Stimulated activated naive B cell treated with anti-CD40 and anti-IgM and Interleukin-4, amounts not matched to agents 10 μg/mL and 1 μg/mL and 100 μg/mL, for 72 hours (primary cell): ENCODE measurements at regions not wholly inside any gene's neighbourhood (a gene's known extent, or its start where the extent isn't known, plus 50 kb on each side); places are given as distances from the start of the nearest gene placed in this dataset.
"Not testable (repeated sequence)": the region's sequence is repeated elsewhere in the genome, so short reads cannot be mapped to it uniquely, and the experiment has no call there.

Source experiments
- ATAC-seq, 2 donors: fragments of 150-1000 bp; cut with Tn5 transposase; replicated peaks; 2 replicates each; pipeline ENCODE4 v1.10.0; 2021; ENCODE audit warnings: moderate library complexity in 1 of 2
- DNase-seq: peaks from one replicate; pipeline ENCODE4 v3.0.0; 2021
- H3K27ac Mint-ChIP-seq: one replicate; pipeline ENCODE4 v1.8.0; 2022; ENCODE audit warnings: mild to moderate bottlenecking, mixed read lengths
- H3K27me3 Mint-ChIP-seq, 2 donors: one replicate each; pipeline ENCODE4 v1.8.0; 2022; ENCODE audit warnings: mixed read lengths in 2 of 2
- H3K36me3 Mint-ChIP-seq, 2 donors: one replicate each; pipeline ENCODE4 v1.8.0; 2022; ENCODE audit warnings: mixed read lengths in 2 of 2, mild to moderate bottlenecking in 1 of 2
- H3K4me1 Mint-ChIP-seq, 2 donors: one replicate each; pipeline ENCODE4 v1.8.0; 2022; ENCODE audit warnings: mixed read lengths in 2 of 2, mild to moderate bottlenecking in 1 of 2
- H3K4me3 Mint-ChIP-seq, 2 donors: one replicate each; pipeline ENCODE4 v1.8.0; 2022; ENCODE audit warnings: mild to moderate bottlenecking in 2 of 2, mixed read lengths in 2 of 2, moderate library complexity in 1 of 2
- H3K9me3 Mint-ChIP-seq, 2 donors: one replicate each; pipeline ENCODE4 v1.8.0; 2022; ENCODE audit warnings: mixed read lengths in 2 of 2, mild to moderate bottlenecking in 1 of 2

DNA sequence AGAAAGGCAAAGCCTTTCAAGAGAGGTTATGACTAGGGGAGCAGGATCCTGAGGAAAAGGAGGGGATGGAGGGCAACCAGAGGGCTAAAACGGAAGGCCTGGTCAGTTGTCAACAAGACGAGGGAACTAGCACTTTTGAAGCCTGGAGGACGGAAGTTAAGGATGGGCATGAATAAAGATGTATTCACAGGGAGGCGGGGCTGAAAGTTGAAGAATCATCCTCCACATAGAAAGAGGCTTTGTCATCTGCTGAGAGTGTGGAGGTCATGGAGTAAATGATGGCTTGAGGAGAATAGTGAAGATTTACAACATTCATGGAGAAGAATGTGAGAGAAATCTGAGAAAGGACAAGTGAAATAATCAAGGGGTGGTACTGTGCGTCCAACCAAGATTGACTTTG, 137.5 kb downstream of the MAGEB17 start:
- DNase-seq (no peak), ATAC-seq (no peak)
- no peaks in the 10 kb centered on the region for H3K4me1 Mint-ChIP-seq
- no peaks in the 10 kb centered on the region for H3K9me3 Mint-ChIP-seq
- H3K36me3 Mint-ChIP-seq: no peaks in the 10 kb centered on the region
- no peak overlapping the region for H3K4me3 Mint-ChIP-seq
- H3K27ac Mint-ChIP-seq: no peak overlapping the region
- peaks cover 0 to 7% of the 10 kb centered on the region in 2 donors for H3K27me3 Mint-ChIP-seq

DNA sequence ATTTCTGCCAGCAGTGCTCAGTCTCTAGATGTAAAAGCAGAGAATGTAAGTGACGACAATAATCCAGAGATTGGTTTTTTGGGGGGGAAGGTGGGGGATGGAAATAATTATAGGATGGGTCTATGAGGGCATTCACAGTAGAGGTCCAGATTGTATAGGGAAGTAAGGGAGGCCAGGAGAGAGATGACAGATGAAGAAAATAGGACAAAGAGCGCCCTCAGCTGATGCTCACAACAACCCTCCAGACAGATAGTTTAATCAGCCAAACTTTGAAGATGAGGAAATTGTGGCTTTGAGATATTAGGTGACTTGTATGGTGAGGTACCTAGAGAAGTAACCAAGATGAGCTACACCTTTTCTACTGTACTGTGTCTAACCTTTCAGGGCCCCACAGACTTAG, 137.9 kb downstream of the MAGEB17 start:
- DNase-seq (no peak), ATAC-seq (no peak)
- Mint-ChIP-seq H3K27me3 (peaks cover 0 to 10% of the 10 kb centered on the region in 2 donors), H3K4me1 (no peaks in the 10 kb centered on the region), H3K4me3 (no peak overlapping the region), H3K27ac (no peak overlapping the region), H3K9me3 (no peaks in the 10 kb centered on the region), H3K36me3 (no peaks in the 10 kb centered on the region)

DNA sequence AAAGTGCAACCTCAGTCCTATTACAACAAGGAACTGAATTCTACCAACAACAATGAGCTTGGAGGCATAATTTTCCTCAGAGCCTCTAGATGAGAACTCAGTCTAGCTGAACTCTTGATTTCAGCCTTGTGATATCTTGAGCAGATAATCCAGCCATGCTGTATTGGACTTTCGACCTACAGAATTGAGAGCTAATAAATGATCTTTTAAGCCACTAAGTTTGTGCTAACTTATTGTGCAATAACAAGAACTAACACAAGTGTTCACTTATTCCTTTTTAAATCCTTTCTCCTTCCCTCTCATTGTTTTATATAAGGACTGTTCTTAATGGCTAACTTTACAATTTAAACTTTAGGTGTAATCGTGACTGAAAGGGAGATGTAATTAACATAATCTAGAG, 140.7 kb downstream of the MAGEB17 start:
- no peaks in the 10 kb centered on the region for H3K9me3 Mint-ChIP-seq
- ATAC-seq (no peak), DNase-seq (no peak)
- H3K36me3 Mint-ChIP-seq: no peaks in the 10 kb centered on the region
- no peak overlapping the region for H3K4me3 Mint-ChIP-seq
- no peaks in the 10 kb centered on the region for H3K4me1 Mint-ChIP-seq
- H3K27me3 Mint-ChIP-seq: peaks cover 11 to 20% of the 10 kb centered on the region in 2 donors
- no peak overlapping the region for H3K27ac Mint-ChIP-seq

DNA sequence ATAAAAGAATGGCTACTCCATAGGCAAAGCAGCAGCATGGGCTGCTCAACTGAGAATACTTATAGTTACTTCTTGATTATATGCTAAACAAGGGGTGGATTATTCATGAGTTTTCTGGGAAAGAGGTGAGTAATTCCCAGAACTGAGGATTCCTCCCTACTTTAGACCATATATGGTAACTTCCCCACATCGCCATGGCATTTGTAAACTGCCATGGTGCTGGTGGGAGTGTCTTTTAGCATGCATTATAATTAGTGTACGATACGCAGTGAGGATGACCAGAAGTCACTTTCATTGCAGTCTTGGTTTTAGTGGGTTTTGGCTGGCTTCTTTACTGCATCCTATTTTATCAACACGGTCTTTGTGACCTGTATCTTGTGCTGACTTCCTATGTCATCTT, 141.5 kb downstream of the MAGEB17 start:
- Mint-ChIP-seq H3K4me3 (no peak overlapping the region), H3K9me3 (no peaks in the 10 kb centered on the region), H3K36me3 (no peaks in the 10 kb centered on the region), H3K27ac (no peak overlapping the region), H3K4me1 (no peaks in the 10 kb centered on the region), H3K27me3 (peaks cover 11 to 24% of the 10 kb centered on the region in 2 donors)
- DNase-seq (no peak), ATAC-seq (no peak)

DNA sequence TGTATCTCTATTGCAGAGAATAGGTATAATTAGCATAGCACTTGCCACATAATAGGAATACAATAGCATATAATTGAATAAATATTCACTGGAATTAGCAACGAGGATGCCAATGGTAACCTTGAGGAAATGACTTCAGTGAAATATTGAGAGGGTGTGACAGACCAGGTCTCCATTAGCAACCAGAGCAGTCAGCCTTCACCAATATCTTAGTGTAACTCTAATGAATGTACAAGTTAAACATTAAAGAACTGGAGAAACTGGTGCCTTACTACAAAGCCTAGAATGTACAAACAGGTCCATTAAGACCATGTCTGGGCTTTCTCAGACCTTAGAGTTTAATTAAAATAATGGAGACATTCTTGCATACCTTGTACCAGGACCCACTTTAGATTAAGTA, 143.0 kb downstream of the MAGEB17 start:
- Mint-ChIP-seq H3K4me1 (no peaks in the 10 kb centered on the region), H3K36me3 (no peaks in the 10 kb centered on the region), H3K9me3 (no peaks in the 10 kb centered on the region), H3K27ac (no peak overlapping the region), H3K4me3 (no peak overlapping the region), H3K27me3 (peaks cover 11 to 28% of the 10 kb centered on the region in 2 donors)
- no peak for ATAC-seq
- DNase-seq: no peak

DNA sequence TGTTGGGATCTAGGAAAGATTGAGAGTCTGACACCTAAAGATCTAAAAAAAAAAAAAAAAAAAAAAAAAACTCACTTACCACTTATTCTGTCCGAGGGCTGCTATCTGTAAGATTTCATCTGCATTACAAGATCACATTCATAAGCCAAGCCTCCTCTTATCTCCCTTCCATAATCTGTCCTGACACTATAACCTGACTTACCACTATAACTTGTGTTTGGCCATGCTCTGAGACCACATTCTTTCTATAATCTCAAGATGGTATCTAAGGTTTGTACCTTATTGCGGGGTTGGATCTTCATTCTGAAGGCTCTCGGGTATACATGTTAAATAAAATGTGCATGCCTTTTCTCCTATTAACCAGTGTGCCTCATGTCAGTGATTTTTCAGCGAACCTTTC, 144.4 kb downstream of the MAGEB17 start:
- no peak overlapping the region for H3K4me3 Mint-ChIP-seq
- H3K27ac Mint-ChIP-seq: no peak overlapping the region
- ATAC-seq (no peak), DNase-seq (no peak)
- no peaks in the 10 kb centered on the region for H3K36me3 Mint-ChIP-seq
- H3K27me3 Mint-ChIP-seq: peaks cover 11 to 31% of the 10 kb centered on the region in 2 donors
- H3K4me1 Mint-ChIP-seq: no peaks in the 10 kb centered on the region
- H3K9me3 Mint-ChIP-seq: no peaks in the 10 kb centered on the region

DNA sequence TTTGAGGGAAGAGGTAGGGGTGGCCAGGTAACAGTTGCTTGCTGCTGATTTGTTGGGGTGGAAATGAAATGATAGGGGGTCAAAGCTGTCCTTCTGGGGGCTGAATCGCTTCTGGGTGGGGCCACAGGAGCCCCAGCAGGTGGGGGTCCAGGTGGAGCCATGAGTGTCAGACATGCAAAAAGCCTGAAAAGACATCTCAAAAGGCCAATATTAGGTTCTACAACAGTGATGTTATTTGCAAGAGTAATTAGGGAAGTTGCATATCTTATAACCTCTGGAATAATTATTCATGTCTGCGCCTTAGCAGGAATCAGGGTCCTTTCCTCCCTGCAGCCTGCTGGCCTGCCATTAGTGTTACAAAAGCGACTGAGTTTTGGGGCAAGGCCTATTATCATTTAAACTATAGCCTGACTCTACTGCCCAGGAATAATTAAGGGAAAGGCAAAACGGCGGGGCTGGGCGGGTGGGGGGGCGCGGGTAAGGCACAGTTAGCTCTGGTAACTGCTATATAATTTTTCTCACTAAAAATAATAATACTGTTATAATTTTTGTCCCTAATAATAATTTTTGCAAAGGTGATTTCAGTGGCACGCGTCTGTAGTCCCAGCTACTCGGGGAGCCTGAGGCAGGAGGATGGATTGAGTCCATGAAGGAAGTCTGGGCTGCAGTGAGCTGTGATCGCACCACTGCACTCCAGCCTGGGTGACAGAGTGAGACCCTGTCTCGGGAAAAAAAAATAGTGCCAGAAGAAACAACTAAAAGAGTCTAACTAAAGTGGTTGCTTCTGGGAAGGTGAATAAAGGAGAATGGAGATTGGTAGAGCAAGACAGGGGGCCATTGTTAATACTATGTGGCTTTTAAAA, 145.7 kb downstream of the MAGEB17 start:
- DNase-seq: no peak
- no peaks in the 10 kb centered on the region for H3K4me1 Mint-ChIP-seq
- ATAC-seq: no peak
- H3K9me3 Mint-ChIP-seq: no peaks in the 10 kb centered on the region
- H3K36me3 Mint-ChIP-seq: no peaks in the 10 kb centered on the region
- no peak overlapping the region for H3K27ac Mint-ChIP-seq
- peaks cover 11 to 31% of the 10 kb centered on the region in 2 donors for H3K27me3 Mint-ChIP-seq
- H3K4me3 Mint-ChIP-seq: no peak overlapping the region

DNA sequence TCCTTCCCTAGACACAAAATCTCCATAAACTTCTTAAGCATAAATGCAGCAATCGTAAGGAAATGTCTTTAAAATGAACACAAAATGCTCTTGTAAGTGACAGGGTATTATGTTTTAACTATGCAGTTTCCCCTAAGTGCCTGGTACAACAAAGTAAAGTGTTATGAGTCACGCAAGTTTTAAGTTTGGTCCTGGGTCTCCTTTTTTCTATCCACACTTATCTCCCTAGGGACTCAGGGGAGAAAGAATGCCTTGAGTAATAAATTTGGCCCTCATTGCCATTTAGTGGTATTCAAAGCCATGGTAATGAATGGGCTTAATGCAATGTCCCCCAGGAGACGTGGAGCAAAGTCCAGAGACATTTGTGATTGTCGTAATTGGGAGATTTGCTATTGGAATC, 149.1 kb downstream of the MAGEB17 start:
- Mint-ChIP-seq H3K27ac (no peak overlapping the region), H3K9me3 (no peaks in the 10 kb centered on the region), H3K4me3 (no peak overlapping the region), H3K27me3 (peaks cover 11 to 21% of the 10 kb centered on the region in 2 donors), H3K4me1 (no peaks in the 10 kb centered on the region), H3K36me3 (no peaks in the 10 kb centered on the region)
- DNase-seq: no peak
- no peak for ATAC-seq

DNA sequence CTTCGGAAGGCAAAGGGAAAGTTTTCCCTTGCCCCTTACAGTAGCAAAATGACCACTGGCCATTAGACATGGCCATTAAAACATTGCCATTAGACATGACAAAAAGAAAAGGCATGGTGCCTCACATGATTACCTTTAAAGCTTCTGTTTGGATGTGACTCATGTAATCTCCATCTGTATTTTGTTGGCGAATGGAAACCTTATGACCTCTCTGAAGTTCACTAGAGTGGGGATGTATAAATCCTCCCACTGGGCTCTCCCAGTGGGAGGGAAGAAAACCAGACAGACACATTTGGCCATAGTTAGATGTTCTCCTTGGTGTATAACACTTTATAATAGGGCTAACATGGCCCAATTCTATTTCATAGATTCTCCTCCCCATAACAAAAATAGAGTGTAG, 152.6 kb downstream of the MAGEB17 start:
- Mint-ChIP-seq H3K27me3 (peaks cover 0 to 3% of the 10 kb centered on the region in 2 donors), H3K9me3 (no peaks in the 10 kb centered on the region), H3K36me3 (no peaks in the 10 kb centered on the region), H3K4me1 (no peaks in the 10 kb centered on the region), H3K4me3 (no peak overlapping the region), H3K27ac (no peak overlapping the region)
- no peak for DNase-seq
- ATAC-seq: no peak

DNA sequence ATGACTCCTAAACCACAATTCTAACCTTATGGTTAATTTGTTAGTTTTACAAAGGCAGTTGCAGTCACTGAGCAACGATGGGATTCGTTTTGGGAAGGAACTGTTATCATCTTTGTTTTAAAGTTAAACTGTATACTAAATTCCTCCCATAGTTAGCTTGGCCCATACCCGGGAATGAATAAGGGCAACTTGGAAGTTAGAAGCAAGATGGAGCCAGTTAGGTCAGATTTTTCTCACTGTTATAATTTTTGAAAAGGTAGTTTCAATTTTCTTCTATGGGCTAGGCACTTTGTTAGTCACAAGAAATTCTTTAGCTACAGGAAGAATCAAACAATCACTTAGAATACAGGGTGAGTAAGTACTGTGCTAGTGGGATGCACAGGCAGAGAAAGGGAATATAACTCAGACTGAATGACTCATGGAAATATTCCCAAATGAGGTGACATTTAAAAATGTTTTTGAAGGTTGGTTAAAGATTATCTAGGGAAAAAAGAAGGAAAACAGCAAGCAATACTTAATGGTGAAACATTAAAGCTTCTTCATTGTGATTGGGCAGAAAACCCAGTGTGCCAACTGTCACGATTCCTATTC, 153.6 kb downstream of the MAGEB17 start:
- DNase-seq: no peak
- no peak for ATAC-seq

DNA sequence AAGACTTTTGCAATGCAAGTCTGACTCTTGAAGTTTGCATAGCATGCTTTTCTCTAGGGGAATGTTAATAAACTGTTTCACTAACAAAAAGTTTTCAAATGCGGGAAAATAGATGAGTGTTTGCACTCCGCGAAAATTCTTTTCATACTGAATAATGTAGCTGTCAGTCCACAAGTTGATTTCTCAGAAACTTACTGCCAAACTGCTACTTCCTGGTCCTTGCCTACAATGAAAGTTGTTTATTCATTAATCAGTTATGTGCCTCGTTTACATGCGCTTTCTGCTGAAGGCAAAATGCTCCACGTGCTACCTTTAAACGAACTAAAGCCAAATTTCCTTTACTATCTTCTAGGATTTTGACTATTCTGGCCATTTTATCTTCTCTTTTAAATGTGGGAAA, 166.2 kb downstream of the MAGEB17 start:
- Mint-ChIP-seq H3K9me3 (peaks cover 2 to 13% of the 10 kb centered on the region in 2 donors), H3K4me3 (no peak overlapping the region)
- no peak for ATAC-seq

More for the DNA sequence above, 153.6 kb downstream of the MAGEB17 start:
- H3K4me3 Mint-ChIP-seq: no peak overlapping the region
- H3K36me3 Mint-ChIP-seq: no peaks in the 10 kb centered on the region
- H3K27me3 Mint-ChIP-seq: peaks cover 0 to 3% of the 10 kb centered on the region in 2 donors
- no peaks in the 10 kb centered on the region for H3K9me3 Mint-ChIP-seq
- no peak overlapping the region for H3K27ac Mint-ChIP-seq
- no peaks in the 10 kb centered on the region for H3K4me1 Mint-ChIP-seq

DNA sequence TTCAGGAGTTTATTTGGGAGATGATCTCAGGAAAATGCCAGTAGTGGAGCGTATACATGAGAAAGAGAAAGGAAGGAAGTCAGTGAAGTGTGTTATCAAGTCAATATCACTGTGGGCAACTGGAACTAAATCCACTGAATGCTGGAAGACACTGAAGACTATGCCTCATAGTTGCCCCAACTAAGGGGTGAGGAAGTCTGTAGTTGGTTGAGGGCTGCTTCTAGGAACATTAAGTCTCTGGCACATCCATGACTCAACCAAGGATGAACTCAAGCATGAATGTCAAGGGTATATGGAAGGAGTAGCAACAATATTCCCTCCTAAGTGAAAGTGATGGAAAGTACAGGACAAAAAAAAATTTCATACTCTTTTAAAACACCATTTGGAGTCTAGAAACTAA, 167.9 kb downstream of the MAGEB17 start:
- Mint-ChIP-seq H3K9me3 (peaks cover 5 to 13% of the 10 kb centered on the region in 2 donors), H3K27me3 (no peaks in the 10 kb centered on the region), H3K36me3 (no peaks in the 10 kb centered on the region), H3K27ac (no peak overlapping the region), H3K4me3 (no peak overlapping the region), H3K4me1 (no peaks in the 10 kb centered on the region)
- ATAC-seq (no peak), DNase-seq (no peak)

More for the DNA sequence above, 166.2 kb downstream of the MAGEB17 start:
- no peaks in the 10 kb centered on the region for H3K4me1 Mint-ChIP-seq
- no peaks in the 10 kb centered on the region for H3K36me3 Mint-ChIP-seq
- no peak overlapping the region for H3K27ac Mint-ChIP-seq
- H3K27me3 Mint-ChIP-seq: no peaks in the 10 kb centered on the region
- no peak for DNase-seq

DNA sequence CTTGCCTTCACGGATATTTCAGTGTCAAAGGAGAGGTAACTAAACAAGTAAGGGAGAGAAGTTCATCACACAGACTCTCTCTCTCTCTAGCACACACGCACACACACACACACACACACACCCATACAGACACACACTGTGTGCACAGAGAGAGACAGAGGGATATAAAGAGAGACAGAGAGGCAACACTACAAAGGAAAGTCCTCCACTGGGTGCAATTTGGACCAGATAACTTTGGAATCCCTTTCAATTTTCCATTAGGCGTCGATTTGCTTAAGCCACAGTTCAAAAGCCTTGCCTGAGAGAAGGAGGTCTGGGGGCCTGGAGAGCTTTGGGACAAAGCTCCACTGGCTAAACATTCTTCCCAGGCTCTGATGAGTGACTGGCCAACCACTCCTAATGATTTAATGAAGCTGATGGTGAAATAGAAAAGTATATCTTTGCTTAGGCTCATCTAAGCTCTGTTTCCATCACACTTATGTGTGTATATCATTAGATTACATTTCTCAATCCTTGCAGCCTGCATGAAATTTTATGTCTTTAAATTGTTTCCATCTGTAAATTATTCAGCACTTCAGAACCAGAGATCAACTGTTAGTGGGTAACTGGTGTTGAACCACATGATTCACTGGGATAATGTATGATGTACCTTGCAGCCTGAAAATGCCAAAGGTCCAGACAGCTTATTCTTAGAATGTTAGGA, 180.8 kb downstream of the MAGEB17 start:
- DNase-seq: no peak
- Mint-ChIP-seq H3K36me3 (no peaks in the 10 kb centered on the region), H3K9me3 (no peaks in the 10 kb centered on the region), H3K4me3 (no peak overlapping the region), H3K4me1 (no peaks in the 10 kb centered on the region), H3K27me3 (peaks cover 14 to 18% of the 10 kb centered on the region in 2 donors), H3K27ac (no peak overlapping the region)
- no peak for ATAC-seq

DNA sequence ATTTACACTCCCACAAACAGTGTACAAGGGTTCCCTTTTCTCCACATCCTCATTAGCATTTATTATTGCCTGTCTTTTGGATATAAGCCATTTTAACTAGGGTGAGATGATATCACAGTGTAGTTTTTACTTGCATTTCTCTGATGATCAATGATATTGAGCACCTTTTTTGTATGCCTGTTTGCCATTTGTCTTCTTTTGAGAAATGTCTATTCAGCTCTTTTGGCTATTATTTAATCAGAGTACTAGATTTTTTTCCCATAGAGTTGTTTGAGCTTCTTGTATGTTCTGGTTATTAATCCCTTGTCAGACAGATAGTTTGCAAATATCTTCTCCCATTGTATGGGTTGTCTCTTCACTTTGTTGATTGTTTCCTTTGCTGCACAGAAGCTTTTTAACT, 190.6 kb downstream of the MAGEB17 start:
- ATAC-seq (no peak), DNase-seq (no peak)
- H3K36me3 Mint-ChIP-seq: no peaks in the 10 kb centered on the region
- H3K27ac Mint-ChIP-seq: no peak overlapping the region
- H3K4me3 Mint-ChIP-seq: no peak overlapping the region
- H3K4me1 Mint-ChIP-seq: no peaks in the 10 kb centered on the region
- H3K9me3 Mint-ChIP-seq: no peaks in the 10 kb centered on the region
- peaks cover 0 to 5% of the 10 kb centered on the region in 2 donors for H3K27me3 Mint-ChIP-seq

DNA sequence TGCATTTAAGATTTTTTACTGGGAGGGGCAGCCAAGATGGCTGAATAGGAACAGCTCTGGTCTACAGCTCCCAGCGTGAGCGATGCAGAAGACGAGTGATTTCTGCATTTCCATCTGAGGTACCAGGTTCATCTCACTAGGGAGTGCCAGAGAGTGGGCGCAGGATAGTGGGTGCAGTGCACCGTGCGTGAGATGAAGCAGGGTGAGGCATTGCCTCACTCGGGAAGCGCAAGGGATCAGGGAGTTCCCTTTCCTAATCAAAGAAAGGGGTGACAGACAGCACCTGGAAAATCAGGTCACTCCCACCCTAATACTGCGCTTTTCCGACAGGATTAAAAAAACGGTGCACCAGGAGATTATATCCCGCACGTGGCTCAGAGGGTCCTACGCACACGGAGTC, 192.8 kb downstream of the MAGEB17 start:
- not testable (repeated sequence) for H3K4me3 Mint-ChIP-seq, H3K27ac Mint-ChIP-seq, H3K4me1 Mint-ChIP-seq, H3K36me3 Mint-ChIP-seq, DNase-seq, ATAC-seq, H3K9me3 Mint-ChIP-seq, H3K27me3 Mint-ChIP-seq
